Fibroblast of lung (primary cell): ENCODE measurements at regions not wholly inside any gene's neighbourhood (a gene's known extent, or its start where the extent isn't known, plus 50 kb on each side); places are given as distances from the start of the nearest gene placed in this dataset.

Source experiments
- EZH2 ChIP-seq: IDR thresholded peaks from 2 replicates; pipeline ENCODE4 v1.5.1; 2012; ENCODE audit warnings: low read length, control low read depth, mild to moderate bottlenecking; ENCODE audit errors: missing control alignments
- TF ChIP-seq, protein P1 (sequence below), 2 donors: IDR thresholded peaks in 1 of 2; conservative IDR thresholded peaks in 1 of 2; 1 replicate in 1 of 2; 2 replicates in 1 of 2; pipeline ENCODE4 v1.5.1; 2011 to 2012; ENCODE audit warnings: low read length in 2 of 2, control low read depth in 1 of 2, inconsistent platforms in 1 of 2, low read depth in 1 of 2, mild to moderate bottlenecking in 1 of 2

DNA sequence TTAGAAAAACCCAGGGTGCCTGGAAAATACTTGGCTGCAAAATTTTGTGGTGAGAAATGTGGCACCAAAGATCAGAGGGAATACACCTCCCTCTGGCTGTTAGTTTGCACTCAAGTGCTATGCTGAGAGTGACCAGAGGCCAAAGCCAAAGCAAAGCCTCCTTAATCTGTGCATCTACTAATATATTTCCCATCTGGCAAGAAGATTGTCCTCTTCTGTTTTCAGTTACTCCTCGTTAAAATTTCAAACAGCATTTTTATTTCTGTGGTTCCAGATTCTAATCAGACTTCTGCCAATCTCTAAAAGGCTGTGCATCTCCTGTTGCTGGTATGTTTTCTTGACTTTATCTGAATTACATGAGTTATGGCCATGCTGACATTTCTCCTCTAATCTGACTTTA is 327.4 kb downstream of the TBX15 start:
- TF ChIP-seq, protein P1, sequence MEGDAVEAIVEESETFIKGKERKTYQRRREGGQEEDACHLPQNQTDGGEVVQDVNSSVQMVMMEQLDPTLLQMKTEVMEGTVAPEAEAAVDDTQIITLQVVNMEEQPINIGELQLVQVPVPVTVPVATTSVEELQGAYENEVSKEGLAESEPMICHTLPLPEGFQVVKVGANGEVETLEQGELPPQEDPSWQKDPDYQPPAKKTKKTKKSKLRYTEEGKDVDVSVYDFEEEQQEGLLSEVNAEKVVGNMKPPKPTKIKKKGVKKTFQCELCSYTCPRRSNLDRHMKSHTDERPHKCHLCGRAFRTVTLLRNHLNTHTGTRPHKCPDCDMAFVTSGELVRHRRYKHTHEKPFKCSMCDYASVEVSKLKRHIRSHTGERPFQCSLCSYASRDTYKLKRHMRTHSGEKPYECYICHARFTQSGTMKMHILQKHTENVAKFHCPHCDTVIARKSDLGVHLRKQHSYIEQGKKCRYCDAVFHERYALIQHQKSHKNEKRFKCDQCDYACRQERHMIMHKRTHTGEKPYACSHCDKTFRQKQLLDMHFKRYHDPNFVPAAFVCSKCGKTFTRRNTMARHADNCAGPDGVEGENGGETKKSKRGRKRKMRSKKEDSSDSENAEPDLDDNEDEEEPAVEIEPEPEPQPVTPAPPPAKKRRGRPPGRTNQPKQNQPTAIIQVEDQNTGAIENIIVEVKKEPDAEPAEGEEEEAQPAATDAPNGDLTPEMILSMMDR (conservative IDR thresholded peaks at IDR 0.05 in 1 of 2, IDR thresholded peaks at IDR 0.05 in 1 of 2; ENCODE audit: low read depth in 1 of 2, low read length in 2 of 2) = no peak
- no peak for TF ChIP-seq EZH2
